ENCODE measurements at regions not wholly inside any gene's neighbourhood (a gene's known extent, or its start where the extent isn't known, plus 50 kb on each side); places are given as distances from the start of the nearest gene placed in this dataset.

- no peak for DNase-seq
These were observed 218.8 kb upstream of the TMPO start for GRCh38 chr12:98296462-98297079.

DNA sequence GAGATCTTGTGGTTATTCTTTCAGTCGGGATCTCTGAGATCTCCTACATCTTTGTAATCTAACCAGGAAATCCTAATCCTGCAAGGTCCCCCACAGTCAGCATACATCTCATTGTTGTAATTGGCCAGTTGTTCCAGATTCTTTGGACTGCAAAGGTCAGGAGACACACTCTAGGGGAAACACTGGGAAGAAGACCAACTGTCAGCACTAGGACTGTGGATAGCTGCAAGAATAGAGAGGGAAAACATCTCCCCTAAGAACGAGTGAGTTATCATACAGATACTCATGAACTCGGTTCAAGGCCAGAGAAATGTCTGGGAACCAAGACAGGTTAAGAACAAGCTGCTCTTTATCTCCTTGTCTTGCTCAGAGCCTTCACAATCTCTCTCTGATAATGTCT is 217.9 kb upstream of the TMPO start:
- no peak for DNase-seq

- DNase-seq = no peak
These were observed 207.2 kb upstream of the TMPO start for GRCh38 chr12:98308141-98308540.

GRCh38 chr12:98317939-98318899 is 197.2 kb upstream of the TMPO start:
- no peak for DNase-seq

DNA sequence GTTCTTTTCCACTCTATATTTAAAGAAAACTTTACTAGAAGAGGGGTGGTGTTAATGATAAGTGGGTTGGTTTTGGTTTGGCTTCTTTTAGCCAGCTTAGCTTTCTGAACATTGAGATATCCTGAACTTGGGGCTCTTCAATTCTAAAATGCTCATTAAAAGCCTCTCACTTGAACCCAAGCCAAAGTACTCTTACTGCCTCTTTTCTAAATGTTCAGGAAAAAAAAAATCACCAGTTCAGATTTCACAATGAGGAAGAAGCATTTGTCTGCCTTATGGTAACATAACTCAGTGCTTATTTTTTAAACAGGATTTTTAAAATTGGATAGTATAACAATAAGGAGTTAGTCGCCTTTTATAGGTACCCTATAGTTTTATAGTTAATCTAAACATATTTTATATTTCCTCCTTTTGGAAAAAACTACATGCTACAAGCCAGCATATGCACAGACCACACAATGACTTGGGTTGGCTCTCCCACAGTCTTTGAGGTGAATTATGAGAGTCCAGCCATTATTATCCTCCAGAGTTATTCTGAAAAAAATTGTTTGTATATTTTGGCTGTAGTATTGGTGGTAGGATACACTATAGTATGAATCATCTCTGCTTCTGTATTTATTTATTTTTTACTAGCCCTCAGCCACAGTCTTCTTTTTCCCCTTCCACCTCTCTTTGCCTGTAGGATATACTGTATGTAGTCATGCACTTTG is 195.5 kb upstream of the TMPO start:
- DNase-seq = no peak

DNA sequence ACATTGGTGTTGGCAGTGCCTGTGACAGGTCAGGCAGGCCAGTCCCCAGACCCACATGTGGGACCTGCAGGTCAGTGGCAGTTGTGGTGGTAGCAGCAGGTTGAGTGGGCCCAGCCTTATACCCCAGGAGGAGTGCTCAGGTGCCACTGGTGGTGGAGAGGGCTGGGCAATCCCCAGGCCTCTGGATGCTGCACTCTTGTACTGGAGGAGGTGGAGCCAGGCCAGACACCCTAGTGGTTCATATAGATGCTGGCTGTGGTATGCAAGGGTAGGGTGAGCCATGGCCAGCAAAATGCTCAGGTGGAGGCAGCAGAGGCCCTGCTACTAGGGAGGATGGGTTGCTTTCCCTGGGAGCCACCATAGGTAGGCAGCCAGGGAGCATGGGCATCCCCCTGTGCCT is 190.4 kb upstream of the TMPO start:
- DNase-seq = no peak

DNA sequence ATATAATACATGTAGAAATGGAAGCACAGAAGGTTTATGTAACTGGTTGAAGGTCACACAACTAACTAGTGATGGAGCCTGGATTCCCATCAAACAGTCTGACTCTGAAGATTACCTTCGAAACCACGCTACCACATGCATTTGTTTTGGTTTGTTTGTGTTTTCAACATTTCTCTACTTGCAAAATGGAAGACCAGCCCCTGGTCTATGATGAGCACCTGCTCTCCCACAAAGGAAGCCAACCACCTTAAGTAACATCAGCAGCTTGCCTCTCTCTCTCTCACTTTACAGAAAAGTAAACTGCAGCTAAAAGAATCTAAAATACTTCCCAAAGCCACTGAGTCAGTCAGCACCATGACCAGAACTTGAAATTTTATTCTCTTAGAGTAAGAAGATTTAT is 186.9 kb upstream of the TMPO start:
- no peak for DNase-seq

DNA sequence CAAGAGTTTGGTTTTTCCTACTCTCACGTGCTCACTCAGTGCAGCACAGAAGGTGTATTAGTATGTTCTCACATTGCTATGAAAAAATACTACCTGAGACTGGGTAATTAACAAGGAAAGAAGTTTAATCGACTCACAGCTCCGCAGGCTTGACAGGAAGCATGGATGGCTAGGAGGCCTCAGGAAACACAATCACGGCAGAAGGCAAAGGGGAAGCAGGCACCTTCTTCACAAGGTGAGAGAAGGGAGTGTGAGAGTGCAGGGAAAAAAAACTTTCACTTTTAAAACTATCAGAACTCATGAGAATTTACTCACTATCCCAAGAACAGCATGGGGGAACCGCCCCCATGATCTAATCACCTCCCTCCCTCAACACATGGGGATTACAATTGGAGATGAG is 185.8 kb upstream of the TMPO start:
- no peak for DNase-seq

DNA sequence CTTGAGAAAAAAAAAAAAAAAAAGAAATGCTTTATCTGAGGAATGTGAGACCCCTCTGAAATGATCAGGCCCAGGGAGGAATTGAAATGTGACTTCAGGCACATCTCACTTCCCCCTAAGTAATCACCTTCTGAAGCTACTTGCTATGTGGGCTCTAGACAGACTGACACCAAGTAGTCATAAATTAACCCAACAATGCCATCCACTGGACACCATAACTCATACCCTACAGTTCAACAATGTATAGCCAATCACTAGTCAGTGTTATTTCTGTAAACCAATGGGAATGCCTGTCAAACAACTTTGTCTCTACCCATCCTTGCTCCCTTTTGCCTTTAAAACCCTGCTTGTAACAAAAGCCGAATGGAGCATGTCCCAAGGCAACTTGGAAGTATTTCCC is 182.7 kb upstream of the TMPO start:
- DNase-seq = no peak

DNA sequence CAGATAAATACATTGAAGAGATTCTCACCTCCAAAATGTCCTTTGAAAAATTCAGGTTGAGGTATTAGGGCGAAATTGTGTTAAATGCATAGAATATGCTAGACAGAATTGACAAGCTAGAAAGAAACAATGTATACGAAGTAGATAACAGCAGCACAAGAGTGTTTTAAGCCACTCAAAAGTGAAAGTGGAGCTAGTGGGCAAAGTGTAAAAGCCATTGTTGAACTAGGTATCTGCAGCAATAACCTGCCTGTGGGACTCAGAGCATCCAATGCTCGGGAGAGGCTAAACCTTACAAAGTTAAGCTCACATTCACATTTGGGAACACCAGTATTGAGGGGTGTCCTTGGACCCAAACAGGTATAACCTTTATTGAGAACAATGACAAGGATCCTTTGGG is 180.6 kb upstream of the TMPO start:
- no peak for DNase-seq

DNA sequence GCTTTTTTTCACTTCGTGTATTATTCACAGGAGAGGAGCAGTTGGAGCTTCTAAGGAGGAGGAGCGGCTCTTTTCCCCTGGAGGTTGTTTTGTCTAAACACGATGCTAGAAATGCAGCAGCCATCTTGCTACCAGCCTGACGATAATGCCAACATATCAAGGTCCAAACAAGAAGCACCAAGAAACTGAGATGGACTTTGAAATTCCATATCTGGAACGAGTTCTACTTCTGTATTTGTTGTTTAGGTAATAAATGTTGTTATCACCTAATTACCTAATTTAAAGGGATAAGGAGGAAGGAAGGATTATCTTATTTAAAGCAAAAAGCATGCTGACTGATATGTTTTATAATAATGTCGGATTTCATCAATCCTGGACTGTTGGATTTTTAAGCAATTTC is 174.4 kb upstream of the TMPO start:
- no peak for DNase-seq

- no peak for DNase-seq
These were observed 173.7 kb upstream of the TMPO start for GRCh38 chr12:98341732-98342131.

DNA sequence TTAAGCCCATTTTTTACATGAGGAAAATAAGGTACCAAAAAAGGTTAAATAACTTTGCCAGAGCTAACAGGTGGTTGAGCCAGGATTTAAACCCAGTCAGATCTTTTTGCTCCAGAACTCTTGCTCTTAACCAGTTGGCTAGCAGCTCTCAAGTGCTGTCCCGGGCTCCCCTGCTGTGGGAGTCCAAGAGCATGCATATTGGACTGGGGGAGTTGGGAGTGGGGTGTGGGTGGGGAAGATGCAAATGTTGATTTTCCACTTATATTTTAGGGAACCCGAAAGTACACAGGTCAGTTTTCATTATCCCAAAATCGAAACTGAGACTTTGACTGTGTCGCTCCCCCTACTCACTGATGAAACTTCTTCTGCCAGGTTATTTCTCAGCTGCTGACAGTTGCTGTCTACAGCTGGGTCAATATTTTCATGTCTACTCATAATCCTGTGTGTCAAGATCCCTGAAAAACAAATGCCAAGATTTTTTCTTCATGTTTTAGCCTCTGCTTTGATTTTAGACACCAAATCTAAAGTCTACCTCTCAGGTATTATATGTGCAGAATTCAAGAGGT is 172.3 kb upstream of the TMPO start:
- DNase-seq = no peak

DNA sequence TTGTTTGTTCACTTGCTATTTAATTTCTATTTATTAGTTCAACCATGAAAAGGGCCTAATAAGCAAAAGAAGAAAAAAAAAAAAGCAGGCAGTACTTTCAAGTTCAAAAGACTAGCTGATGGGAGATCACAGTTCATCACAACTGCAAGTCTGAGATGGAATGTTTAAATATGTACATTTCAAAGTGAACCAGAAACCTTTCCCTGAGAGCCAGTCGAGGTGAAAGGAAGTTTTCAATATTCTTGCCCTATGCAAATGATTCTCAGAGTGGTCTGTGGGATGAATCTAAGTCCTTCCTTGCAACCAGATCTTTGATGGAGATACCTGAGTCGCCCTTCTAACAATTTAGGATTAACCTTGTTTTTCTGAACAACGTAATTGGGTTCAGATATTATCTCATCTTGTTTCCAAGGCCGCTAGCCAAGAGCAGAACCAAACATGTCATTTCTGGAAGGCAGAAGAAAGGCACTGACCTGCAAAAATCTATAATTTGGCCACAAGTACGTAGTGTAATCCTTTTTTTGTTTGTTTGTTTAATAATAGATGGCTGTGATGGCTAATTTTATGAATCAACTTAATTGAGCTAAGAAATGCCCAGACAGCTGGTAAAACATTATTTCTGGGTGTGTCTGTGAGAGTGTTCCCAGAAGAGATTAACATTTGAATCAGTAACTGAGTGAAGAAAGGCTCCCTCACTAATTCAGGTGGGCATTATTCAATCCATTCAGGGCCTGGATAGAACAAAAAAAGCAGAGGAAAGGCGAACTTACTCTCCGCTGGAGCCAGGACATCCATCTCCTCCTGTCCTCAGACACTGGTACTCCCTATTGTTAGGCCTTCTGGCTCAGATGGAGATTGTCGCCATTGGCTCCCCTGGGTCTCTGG is 171.1 kb upstream of the TMPO start:
- DNase-seq = no peak

GRCh38 chr12:98345308-98345876 is 170.0 kb upstream of the TMPO start:
- DNase-seq = no peak

DNA sequence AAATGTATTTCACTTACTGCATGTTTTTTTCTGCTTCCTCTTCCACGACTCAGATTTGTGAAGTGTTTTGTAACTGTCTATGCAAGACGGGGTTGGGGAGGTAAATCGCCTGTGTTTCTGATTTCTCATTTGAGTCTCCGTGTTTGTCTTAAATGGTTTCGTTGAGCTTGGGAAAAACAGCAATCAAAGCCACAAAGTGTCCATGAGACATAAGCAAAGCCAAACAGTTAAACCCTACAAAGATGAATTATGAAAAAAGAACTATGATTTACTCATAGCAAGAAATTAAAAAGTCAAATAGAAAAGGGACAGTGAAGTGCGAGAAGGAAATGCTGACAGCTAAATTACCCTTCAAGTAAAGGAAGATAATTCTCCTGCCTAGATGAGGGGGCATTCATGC is 164.3 kb upstream of the TMPO start:
- DNase-seq = no peak

DNA sequence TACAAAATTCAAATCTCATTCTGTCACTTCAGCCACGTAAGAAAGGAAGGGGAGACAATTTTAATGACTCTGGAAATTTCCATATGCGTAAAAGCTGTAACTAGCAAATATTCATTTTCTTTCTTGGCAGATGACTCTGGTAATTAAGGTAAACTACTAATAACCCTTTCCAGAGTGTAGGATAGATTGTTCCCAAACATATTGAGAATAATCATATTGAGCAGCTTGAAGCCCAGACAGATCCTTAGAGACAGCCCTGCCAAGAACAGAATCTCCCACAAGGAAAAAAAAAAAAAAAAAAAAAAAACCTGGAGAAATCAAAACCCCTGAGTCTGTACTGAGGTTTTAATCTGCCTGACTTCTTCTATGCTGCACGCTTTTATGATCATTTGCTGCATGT is 163.6 kb upstream of the TMPO start:
- no peak for DNase-seq

GRCh38 chr12:98352218-98352811 is 163.1 kb upstream of the TMPO start:
- DNase-seq = no peak

- no peak for DNase-seq
These were observed 162.6 kb upstream of the TMPO start for GRCh38 chr12:98352835-98353234.

DNA sequence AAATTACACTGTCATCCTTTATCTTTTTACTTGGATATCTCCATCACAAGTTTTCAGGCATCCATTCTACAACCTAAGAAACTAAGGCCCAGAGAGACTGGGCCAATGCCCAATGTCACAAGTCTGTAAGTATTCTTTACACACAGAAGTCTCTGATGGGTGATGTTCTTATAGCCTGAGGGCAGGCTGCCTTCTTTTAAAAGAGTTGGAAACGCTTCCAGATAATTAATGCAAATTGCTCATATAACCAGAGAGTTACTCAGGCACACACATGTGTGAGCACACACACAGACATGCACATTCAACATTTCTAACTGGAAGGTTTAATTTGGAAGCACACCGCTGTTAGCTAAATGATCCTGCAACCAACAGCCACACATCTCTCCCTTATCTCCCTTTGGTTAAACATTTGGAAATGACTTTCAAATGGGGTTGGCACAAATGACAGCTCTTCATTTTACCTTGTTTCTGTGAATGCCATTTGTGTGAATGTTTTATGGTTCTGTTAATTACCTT is 160.8 kb upstream of the TMPO start:
- no peak for DNase-seq

DNA sequence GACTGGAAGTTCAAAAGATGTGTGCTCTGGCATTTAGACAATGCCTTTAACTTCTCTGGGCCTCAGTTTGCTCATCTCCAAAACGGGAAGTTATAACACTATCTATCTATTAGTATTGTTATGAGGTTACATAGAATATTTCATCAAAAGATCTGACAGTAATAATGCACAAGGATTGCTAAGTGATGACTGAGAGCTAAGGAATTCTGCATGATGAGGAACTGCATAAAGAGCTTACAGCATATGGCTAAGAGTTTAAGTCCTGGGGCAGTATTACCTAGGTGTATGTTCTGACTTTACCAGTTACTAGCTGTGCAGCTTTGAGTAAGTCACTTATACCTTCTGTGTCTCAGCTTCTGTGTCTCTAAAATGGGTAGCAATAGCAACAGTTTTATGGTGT is 160.1 kb upstream of the TMPO start:
- no peak for DNase-seq
